ENCODE measurements at regions not wholly inside any gene's neighbourhood (a gene's known extent, or its start where the extent isn't known, plus 50 kb on each side); places are given as distances from the start of the nearest gene placed in this dataset.
"Not testable (repeated sequence)": the region's sequence is repeated elsewhere in the genome, so short reads cannot be mapped to it uniquely, and the experiment has no call there.

DNA sequence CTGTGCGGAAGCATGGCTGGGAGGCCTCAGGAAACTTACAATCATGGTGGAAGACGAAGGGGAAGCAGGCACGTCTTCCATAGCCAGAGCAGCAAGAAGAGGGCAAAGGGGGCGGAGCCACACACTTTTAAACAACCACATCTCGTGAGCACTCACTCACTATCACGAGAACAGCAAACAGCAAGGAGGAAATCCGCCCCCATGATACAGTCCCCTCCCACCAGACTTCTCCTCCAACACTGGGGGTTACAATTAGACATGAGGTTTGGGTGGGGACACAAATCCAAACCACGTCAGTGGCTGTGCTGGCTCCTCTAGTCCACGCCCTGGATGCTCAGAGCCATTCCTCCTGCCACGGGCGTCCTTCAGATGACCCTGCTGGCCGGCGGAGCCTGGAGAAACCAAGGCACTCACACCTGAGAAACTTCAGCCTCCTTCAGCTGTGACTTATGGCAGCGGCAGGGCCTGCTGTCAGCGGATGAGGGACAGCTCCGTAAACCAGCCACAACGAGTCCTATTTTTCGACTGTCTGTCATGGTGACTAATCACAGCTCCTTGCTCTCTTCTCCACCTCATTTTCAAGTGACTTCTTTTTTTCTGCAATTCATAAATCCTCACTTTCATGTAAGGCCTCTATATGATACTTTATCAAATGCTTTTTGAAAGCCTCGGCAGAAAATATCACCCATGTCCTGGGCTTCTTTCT, 167.9 kb upstream of the PFKP start:
- ATAC-seq (no peak), DNase-seq (no peak)
- intact Hi-C loops (cut with DNase I): no loop called here

DNA sequence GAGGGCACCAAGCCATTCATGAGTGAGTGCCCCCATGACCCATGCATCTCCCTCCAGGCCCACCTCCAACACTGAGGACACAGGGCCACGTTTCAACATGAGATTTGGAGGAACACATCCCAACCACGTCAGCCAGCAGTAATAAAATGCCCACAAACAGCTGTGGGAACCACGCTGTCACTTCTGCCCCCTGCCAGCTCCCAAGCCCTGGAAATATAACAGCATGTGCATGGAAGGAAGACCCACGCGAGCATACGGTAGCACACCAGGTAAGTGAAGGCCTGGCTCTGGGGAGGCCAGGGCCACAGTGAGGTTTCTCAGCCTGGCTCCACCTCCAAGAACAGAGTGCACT, 168.9 kb upstream of the PFKP start:
- no peak for ATAC-seq
- DNase-seq: no peak
- intact Hi-C loops (cut with DNase I): no loop called here

DNA sequence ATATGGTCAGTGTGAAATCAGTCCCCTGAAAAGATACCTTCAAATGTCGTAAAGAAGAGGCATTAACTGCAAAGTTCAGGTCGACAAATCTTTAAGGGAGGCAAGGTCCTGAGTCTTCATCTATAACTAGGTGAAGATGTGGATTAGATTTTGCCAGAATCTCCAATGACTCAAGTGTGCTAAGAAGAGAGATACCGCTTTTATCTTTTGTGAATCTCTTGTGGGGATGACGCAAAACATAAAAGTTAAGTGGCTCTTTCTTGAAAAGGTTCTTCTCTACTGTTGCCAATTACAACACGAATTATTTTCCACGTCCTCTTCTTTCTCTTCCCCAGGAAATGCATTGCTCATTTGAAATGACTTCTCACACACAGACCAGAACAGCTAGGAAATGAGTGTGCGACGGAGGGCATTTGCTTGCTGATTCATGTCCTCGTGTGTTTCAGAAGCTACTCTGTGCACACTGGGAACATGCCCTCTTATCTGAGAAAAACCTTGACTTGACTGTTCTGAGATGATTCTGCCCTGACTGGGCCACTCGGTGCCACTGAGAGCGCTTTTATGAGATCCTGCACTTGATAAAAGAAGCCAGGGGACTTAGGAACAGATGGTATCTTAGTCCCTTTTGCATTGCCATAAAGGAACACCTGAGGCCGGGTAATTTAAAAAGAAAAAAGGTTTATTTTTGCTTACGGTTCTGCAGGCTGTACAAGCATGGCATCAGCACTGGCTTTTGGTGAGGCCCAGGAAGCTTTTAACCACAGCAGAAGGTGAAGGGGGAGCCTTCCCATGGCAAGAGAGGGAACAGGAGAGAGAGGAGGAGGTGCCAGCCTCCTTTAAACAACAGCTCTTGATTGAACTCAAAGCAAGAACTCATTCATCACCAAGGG, 169.5 kb upstream of the PFKP start:
- DNase-seq: no peak
- intact Hi-C loops (cut with DNase I): no loop called here
- ATAC-seq: no peak

- intact Hi-C loops (cut with DNase I); ATAC-seq; DNase-seq: not testable (repeated sequence)
These were observed 171.0 kb upstream of the PFKP start for GRCh38 chr10:2896334-2896733.

GRCh38 chr10:2895594-2896196, 171.7 kb upstream of the PFKP start:
- no peak for ATAC-seq
- intact Hi-C loops (cut with DNase I): no loop called here
- no peak for DNase-seq

- no peak for DNase-seq
- ATAC-seq: no peak
- intact Hi-C loops (cut with DNase I): no loop called here
These were observed 173.4 kb upstream of the PFKP start for GRCh38 chr10:2893991-2894390.

DNA sequence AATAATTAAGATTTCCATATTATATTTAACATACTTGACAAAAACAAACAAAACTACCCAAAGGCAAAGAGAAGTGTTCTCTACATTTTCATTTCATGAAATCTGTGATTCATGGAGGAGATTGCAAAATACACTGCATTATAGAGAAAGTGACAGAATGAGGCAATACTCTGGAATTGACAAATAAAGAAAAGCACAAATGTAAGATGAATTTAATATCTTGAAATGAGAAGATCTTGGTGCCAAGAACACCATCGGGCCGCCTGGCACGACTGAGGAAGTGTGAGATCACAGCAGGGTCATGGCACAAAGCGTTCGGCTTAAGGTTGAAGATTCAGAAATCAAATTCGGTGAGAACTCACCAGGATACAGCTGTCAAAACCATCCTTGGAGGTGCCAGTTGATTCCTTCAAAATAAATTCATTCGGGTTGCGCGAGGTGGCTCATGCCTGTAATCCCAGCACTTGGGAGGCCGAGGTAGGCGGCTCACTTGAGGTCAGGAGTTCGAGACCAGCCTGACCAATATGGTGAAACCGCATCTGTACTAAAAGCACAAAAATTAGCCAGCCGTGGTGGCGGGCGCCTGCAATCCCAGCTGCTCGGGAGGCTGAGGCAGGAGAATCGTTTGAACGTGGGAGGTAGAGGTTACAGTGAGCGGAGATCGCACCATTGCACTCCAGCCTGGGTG, 174.0 kb upstream of the PFKP start:
- DNase-seq (no peak), ATAC-seq (no peak)
- intact Hi-C loops (cut with DNase I): no loop called here

DNA sequence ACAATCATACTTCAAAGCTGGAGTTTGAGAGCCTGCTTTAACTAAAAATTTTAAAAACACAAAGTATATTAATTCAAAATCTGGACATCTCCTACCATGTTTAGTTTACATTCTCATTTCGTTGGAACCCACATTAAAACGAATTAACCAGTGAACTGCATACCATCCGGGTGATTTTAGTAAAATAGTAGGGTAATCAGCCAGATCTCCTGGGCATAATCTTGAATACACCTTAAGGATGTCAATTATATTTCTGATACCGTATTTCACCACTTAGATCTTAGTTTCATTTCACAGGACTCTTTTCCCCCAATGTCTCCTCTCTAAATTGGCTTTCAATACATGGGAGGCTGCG, 175.6 kb upstream of the PFKP start:
- DNase-seq: no peak
- no peak for ATAC-seq
- intact Hi-C loops (cut with DNase I): no loop called here

- intact Hi-C loops (cut with DNase I): no loop called here
- ATAC-seq: no peak
- DNase-seq: no peak
These were observed 176.1 kb upstream of the PFKP start for GRCh38 chr10:2891073-2891769.

DNA sequence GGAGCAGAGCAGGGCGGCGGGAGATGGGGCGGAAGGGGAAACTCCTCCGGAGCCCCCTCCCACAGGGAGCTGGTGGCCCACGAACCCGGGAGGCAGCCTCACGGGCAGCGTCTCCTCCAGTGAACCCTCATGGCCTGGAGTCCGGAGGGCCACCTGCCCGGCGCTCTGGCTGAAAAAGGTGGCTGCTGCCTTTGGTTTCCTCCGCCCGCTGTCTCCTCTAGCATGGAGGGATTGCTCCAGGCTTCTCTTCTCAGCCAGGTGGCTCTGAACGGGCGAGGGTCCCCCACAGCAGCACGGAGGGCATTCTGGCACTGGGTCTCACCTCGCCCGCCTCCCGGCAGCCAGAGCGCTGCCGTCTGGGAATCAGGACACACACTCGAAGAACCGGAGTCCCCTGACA, 177.3 kb upstream of the PFKP start:
- ATAC-seq (no peak), DNase-seq (no peak)

GRCh38 chr10:2888403-2889004, 178.8 kb upstream of the PFKP start:
- intact Hi-C loops (cut with DNase I): no loop called here
- DNase-seq (no peak), ATAC-seq (no peak)

More for the DNA sequence above, 177.3 kb upstream of the PFKP start:
- intact Hi-C loops (cut with DNase I): no loop called here

- intact Hi-C loops (cut with DNase I): no loop called here
- ATAC-seq: no peak
- no peak for DNase-seq
These were observed 179.8 kb upstream of the PFKP start for GRCh38 chr10:2887391-2888070.

DNA sequence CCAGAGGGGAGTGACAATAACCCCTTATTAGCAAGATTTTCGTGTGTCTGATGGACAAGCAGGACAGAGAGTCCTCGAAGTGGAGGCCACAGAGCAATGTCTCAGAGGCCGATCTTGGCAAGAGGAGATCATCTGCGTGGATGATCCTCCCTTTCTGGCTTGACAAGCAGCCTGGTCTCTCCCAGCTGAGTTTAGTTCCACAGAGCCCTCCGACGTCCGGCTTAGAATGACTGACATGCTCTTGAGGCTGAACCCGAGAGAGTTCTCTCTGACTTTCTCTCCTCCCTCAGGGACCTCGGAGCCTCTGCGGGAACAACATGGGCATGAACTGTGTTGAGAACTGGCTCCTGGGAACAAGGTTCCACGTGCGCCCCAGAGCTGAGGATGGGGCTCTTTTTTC, 180.7 kb upstream of the PFKP start:
- intact Hi-C loops (cut with DNase I): no loop called here
- no peak for DNase-seq
- ATAC-seq: no peak

GRCh38 chr10:2885288-2886278, 181.8 kb upstream of the PFKP start:
- DNase-seq (no peak), ATAC-seq (no peak)
- intact Hi-C loops (cut with DNase I): no loop called here

DNA sequence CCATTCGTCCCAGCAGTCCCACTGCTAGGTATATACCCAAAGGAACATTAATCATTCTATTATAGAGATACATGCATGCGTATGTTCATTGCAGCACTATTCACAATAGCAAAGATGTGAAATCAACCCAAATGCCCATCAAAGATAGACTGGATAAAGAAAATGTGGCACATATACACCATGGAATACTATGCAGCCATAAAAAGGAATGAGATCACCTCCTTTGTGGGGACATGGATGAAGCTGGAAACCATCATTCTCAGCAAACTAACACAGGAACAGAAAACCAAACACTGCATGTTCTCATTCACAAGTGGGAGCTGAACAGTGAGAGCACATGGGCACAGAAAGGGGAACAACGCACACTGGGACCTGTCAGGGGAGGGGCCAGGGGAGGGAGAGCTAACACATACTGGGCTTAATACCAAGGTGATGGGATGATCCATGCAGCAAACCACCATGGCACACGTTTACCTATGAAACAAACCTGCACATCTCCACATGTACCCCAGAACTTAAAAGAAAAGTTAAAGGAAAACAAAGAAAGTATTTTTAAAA, 183.3 kb upstream of the PFKP start:
- DNase-seq; intact Hi-C loops (cut with DNase I); ATAC-seq: not testable (repeated sequence)

- DNase-seq: no peak
- intact Hi-C loops (cut with DNase I): no loop called here
- ATAC-seq: no peak
These were observed 184.1 kb upstream of the PFKP start for GRCh38 chr10:2883238-2883637.

DNA sequence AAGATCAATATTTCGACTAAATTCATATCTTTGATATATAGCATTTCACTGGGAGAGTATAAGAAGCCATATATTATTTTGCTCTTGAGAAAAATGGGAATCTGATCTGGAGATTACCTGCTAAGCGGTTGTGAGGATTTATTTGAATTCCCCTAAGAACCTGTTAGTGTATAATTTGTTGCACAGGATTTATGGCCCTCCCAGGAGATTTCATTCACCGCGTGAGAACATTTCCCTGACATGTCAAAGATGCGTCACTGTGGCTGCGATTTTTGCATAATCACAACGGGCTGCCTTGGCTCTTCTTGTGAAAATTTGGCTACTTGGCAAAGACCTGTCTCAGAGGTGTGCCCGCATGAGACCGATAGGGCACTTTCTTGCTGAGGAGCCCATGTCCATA, 184.7 kb upstream of the PFKP start:
- intact Hi-C loops (cut with DNase I): no loop called here
- DNase-seq (no peak), ATAC-seq (no peak)
